ENCODE measurements at regions not wholly inside any gene's neighbourhood (a gene's known extent, or its start where the extent isn't known, plus 50 kb on each side); places are given as distances from the start of the nearest gene placed in this dataset.

DNA sequence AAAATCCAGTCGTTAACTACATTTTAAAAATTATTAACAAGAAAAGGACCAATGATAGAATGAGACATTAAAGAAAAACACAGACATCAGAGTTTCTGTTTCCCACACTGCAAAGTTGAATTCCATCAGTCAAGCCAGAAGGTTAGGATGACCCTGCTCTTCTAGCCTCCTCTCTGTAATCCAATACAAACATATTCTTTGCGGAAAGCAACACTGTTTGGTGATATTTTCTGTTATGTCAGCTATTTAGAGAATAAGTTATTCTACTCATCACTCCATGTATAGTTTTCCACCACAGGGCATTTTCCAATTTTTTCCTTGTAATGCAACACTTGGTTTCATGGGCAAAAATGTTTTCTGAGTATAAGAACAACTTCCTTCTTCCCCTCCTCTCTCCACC lies 152.3 kb downstream of the EVX1 start:
- no peak for ATAC-seq
- TF ChIP-seq PPARA (CRISPR knock-in tag; IDR thresholded peaks at IDR 0.05; ENCODE audit: borderline replicate concordance) = no peak
- TF ChIP-seq, protein P1, sequence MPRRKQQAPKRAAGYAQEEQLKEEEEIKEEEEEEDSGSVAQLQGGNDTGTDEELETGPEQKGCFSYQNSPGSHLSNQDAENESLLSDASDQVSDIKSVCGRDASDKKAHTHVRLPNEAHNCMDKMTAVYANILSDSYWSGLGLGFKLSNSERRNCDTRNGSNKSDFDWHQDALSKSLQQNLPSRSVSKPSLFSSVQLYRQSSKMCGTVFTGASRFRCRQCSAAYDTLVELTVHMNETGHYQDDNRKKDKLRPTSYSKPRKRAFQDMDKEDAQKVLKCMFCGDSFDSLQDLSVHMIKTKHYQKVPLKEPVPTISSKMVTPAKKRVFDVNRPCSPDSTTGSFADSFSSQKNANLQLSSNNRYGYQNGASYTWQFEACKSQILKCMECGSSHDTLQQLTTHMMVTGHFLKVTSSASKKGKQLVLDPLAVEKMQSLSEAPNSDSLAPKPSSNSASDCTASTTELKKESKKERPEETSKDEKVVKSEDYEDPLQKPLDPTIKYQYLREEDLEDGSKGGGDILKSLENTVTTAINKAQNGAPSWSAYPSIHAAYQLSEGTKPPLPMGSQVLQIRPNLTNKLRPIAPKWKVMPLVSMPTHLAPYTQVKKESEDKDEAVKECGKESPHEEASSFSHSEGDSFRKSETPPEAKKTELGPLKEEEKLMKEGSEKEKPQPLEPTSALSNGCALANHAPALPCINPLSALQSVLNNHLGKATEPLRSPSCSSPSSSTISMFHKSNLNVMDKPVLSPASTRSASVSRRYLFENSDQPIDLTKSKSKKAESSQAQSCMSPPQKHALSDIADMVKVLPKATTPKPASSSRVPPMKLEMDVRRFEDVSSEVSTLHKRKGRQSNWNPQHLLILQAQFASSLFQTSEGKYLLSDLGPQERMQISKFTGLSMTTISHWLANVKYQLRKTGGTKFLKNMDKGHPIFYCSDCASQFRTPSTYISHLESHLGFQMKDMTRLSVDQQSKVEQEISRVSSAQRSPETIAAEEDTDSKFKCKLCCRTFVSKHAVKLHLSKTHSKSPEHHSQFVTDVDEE (CRISPR knock-in tag; IDR thresholded peaks at IDR 0.05) = no peak
- TF ChIP-seq, protein P2, sequence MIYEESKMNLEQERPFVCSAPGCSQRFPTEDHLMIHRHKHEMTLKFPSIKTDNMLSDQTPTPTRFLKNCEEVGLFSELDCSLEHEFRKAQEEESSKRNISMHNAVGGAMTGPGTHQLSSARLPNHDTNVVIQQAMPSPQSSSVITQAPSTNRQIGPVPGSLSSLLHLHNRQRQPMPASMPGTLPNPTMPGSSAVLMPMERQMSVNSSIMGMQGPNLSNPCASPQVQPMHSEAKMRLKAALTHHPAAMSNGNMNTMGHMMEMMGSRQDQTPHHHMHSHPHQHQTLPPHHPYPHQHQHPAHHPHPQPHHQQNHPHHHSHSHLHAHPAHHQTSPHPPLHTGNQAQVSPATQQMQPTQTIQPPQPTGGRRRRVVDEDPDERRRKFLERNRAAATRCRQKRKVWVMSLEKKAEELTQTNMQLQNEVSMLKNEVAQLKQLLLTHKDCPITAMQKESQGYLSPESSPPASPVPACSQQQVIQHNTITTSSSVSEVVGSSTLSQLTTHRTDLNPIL (CRISPR knock-in tag; IDR thresholded peaks at IDR 0.05; ENCODE audit: low read depth) = no peak
- TF ChIP-seq, protein P3, sequence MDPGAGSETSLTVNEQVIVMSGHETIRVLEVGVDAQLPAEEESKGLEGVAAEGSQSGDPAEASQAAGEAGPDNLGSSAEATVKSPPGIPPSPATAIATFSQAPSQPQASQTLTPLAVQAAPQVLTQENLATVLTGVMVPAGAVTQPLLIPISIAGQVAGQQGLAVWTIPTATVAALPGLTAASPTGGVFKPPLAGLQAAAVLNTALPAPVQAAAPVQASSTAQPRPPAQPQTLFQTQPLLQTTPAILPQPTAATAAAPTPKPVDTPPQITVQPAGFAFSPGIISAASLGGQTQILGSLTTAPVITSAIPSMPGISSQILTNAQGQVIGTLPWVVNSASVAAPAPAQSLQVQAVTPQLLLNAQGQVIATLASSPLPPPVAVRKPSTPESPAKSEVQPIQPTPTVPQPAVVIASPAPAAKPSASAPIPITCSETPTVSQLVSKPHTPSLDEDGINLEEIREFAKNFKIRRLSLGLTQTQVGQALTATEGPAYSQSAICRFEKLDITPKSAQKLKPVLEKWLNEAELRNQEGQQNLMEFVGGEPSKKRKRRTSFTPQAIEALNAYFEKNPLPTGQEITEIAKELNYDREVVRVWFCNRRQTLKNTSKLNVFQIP (CRISPR knock-in tag; IDR thresholded peaks at IDR 0.05; ENCODE audit: borderline replicate concordance, low read depth) = no peak
- TF ChIP-seq TCF4 (CRISPR knock-in tag; IDR thresholded peaks at IDR 0.05; ENCODE audit: borderline replicate concordance) = no peak
- no peak for TF ChIP-seq ARNTL (CRISPR knock-in tag; IDR thresholded peaks at IDR 0.05; ENCODE audit: borderline replicate concordance, low read depth)
- TF ChIP-seq OSR1 (CRISPR knock-in tag; IDR thresholded peaks at IDR 0.05) = no peak
- TF ChIP-seq ZNF8 (CRISPR knock-in tag; IDR thresholded peaks at IDR 0.05) = no peak
- TF ChIP-seq ZC3H10 (CRISPR knock-in tag; IDR thresholded peaks at IDR 0.05) = no peak
- TF ChIP-seq ZNF70 (CRISPR knock-in tag; IDR thresholded peaks at IDR 0.05) = no peak
- no peak for TF ChIP-seq ZFP3 (CRISPR knock-in tag; IDR thresholded peaks at IDR 0.05)
- TF ChIP-seq CSDC2 (CRISPR knock-in tag; IDR thresholded peaks at IDR 0.05) = no peak
- no peak for TF ChIP-seq BACH2 (CRISPR knock-in tag; IDR thresholded peaks at IDR 0.05; ENCODE audit: borderline replicate concordance)
- no peak for TF ChIP-seq ISL1 (CRISPR knock-in tag; IDR thresholded peaks at IDR 0.05)
- TF ChIP-seq SNAI2 (CRISPR knock-in tag; IDR thresholded peaks at IDR 0.05) = no peak
- TF ChIP-seq ZFP30 (CRISPR knock-in tag; IDR thresholded peaks at IDR 0.05) = no peak
- TF ChIP-seq RARB (CRISPR knock-in tag; IDR thresholded peaks at IDR 0.05) = no peak

DNA sequence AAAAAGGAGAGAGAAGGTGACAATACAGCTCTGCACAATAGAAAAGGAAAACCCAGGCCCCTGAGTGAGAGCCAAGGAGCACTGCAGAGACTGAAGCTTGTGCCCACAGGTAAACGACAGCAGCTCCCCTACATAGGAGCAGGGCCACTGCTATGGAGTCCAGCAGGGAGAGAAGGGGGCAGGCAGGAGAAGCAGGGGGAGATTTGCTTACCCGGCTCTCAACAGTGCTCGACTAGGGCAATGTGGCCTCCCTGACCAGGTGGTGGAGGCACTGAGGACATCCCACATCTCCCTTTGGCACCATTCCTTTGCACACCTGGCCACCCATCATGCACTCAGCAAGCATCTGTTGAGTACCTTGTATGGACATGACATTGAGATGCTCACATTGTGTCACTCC lies 153.0 kb downstream of the EVX1 start:
- no peak for TF ChIP-seq PPARA (CRISPR knock-in tag; IDR thresholded peaks at IDR 0.05; ENCODE audit: borderline replicate concordance)
- no peak for TF ChIP-seq RARB (CRISPR knock-in tag; IDR thresholded peaks at IDR 0.05)
- no peak for ATAC-seq

DNA sequence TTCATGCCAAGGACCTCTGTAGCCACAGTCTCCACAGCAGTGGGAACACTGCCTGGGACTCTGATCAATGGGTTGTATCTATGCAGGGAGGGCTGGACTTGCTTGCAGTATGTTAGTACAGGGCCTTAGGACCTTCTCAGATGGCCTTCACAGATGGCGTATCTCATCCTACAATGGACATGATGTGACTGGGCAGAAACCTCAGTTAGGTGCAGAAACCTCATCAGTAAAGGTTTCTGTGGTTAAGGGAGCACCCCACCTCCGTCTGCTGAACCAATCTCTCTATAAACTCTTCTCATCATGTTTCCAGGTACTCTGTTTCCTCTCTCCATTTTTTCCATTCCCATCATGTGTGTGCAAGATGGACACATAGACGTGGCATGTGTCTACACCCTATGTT lies 154.9 kb downstream of the EVX1 start:
- TF ChIP-seq, protein P4, sequence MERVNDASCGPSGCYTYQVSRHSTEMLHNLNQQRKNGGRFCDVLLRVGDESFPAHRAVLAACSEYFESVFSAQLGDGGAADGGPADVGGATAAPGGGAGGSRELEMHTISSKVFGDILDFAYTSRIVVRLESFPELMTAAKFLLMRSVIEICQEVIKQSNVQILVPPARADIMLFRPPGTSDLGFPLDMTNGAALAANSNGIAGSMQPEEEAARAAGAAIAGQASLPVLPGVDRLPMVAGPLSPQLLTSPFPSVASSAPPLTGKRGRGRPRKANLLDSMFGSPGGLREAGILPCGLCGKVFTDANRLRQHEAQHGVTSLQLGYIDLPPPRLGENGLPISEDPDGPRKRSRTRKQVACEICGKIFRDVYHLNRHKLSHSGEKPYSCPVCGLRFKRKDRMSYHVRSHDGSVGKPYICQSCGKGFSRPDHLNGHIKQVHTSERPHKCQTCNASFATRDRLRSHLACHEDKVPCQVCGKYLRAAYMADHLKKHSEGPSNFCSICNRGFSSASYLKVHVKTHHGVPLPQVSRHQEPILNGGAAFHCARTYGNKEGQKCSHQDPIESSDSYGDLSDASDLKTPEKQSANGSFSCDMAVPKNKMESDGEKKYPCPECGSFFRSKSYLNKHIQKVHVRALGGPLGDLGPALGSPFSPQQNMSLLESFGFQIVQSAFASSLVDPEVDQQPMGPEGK (CRISPR knock-in tag; IDR thresholded peaks at IDR 0.05; ENCODE audit: borderline replicate concordance) = no peak
- TF ChIP-seq ZNF8 (CRISPR knock-in tag; IDR thresholded peaks at IDR 0.05) (no peak), ARNTL (CRISPR knock-in tag; IDR thresholded peaks at IDR 0.05; ENCODE audit: borderline replicate concordance, low read depth) (no peak), ZFP3 (CRISPR knock-in tag; IDR thresholded peaks at IDR 0.05) (no peak), BACH2 (CRISPR knock-in tag; IDR thresholded peaks at IDR 0.05; ENCODE audit: borderline replicate concordance) (no peak), ESRRG (CRISPR knock-in tag; IDR thresholded peaks at IDR 0.05) (no peak), ZFP30 (CRISPR knock-in tag; IDR thresholded peaks at IDR 0.05) (no peak), ZC3H10 (CRISPR knock-in tag; IDR thresholded peaks at IDR 0.05) (no peak), OSR1 (CRISPR knock-in tag; IDR thresholded peaks at IDR 0.05) (no peak)
- TF ChIP-seq, protein P1 (CRISPR knock-in tag; IDR thresholded peaks at IDR 0.05) = no peak
- no peak for ATAC-seq

Measured in SK-N-SH treated with all-trans-retinoic acid at 6 μM for 48 hours (cell line).